Suppressor macrophage treated with lipopolysaccharide for 4 hours (primary cell): ENCODE measurements at regions not wholly inside any gene's neighbourhood (a gene's known extent, or its start where the extent isn't known, plus 50 kb on each side); places are given as distances from the start of the nearest gene placed in this dataset.

Experiments
- DNase-seq: peaks from one replicate; pipeline ENCODE4 v3.0.0-alpha.2; 2020

DNA sequence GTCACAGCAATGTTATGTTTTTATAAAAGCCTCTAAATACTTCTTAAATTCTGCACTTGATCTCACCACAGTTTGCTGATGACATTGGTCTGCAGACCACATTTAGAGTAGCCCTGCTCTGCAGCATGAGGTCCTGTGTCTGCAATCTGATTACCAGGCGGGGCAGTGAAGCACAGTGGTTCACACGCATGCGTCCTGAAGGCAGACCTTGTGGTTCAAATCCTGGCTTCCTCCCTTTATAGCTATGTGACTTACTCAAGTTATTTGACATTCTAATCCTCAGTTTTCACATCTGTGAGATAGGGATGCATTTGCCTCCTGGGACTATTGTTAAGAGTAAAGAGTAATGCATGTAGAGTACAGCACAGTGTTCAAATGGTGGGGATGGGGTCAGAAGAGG is 50.3 kb downstream of the BMAL2 start:
- no peak for DNase-seq

DNA sequence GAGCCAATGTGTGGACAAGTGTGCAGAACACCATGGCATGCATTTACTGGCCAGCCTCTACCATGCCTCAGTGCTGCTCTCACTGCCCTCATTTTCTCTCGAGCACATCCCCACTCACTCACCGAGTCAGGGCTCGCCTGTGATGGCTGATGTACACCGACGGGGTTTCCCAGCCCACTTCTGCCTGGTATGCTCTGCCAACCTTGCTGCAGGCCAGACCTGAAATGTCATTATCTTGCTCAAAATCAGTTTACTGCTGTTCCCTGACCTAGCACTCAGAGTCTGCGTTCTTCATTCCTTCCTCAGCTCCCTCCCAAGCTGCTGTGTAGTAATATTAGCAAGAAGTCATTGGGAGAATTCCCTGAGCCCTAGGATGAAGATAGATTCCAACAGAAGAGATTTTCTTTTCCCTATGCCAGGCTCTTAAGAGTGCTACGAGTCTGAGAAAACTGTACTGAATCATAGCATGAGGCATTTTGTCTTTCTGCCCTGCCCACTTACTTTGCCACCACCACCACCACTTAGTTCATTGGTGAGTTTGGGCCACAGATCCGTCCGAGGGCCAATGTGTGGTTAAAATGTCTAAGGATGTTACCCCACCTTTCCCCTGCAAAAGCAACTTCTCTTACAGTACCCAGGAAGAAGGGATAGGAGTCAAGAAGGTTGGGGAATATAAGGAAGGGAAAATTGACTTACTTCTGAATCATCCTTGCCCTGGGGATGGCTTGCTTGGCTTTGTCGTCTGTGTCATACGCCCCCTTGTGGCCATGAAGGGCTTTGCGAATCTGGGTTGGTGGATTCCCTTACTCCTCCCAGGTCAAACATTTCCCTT is 51.0 kb downstream of the BMAL2 start:
- DNase-seq = peak; percentile 88

DNA sequence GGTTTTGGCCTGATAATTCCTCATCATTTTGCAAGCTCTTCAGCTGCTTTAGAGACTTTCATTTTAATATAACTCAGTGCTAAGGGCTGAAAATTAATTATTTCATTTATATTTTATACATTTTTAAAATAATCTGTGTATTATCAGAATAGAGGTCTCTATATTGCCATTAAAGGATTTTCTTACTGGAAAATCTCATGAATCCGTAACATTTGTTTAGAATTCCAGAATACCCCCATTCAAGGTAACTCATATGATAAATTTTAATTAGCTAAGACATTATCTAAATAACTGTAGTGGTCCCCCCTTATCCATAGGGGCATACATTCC is 51.6 kb downstream of the BMAL2 start:
- DNase-seq = no peak

DNA sequence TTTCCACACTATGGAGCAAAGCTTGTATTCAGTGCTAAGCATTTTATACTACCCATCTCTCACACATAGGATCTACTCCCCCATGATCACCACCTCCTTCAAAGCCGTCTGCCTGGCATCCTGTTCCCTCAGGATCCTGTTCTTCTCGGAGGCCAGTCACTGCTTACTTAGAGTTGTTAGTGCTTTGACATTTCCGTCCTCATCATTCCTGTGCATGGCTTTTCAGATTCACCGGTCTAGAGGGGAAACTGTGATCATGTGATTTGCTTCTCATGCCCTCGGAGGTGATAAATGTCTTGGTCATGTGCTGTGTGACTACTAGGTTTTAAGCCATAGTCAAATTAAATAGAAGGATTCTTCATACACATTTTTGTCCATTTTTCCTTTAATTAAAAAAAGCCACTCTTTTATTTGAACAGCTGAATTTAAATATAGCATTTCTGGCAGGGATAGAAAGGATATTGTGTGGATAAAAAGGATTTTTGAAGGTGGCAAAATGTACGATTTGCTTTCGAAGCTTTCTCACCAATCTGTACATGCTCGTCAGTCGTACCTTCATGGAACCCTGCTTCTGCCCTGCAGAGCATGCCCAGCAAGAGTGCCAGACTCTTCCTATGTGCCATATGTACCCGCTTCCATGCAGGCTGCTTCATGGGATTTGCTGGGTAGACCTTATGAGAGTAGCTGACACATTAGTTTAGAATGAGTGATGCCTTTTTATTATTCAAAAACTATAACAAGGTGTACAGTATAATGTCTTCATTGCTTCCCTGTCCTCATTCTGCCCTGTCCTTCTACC is 53.3 kb downstream of the BMAL2 start:
- no peak for DNase-seq

DNA sequence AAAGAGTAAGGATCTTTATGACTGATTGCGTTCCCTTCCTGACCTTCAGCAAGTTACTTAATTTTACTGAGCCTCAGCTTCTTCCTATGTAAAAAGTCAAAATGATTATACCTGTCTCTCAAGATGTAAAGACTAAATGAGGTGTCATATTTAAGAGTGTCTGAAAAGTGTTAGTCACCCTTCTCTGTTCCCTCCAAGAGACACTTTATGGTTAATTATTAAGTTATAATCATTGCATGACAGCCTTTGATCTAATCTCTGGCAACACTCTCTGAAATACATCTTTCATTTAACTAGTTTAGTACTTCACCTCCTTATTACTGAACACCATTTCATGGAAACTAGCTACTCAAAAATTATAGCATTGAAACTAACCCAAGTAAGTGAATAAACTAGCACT is 54.8 kb downstream of the BMAL2 start:
- no peak for DNase-seq

DNA sequence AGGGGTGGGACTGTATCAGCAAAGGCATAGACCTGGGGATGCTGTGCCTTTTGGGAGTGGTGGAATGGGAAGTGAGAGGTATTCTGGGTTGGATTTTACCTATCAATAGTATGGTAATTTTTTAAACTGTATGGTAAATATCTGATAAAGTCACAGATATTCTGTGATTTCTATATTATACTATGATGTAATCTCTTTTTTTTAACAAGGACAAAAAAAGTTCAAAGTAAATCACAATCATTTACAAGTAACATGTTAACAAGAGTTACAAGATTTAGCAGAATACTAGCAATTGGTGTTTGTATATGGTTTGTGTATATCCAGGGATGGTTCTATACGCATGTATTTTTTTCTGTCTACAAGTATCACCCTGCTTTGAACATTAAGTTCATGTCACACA is 56.0 kb downstream of the BMAL2 start:
- DNase-seq = no peak

DNA sequence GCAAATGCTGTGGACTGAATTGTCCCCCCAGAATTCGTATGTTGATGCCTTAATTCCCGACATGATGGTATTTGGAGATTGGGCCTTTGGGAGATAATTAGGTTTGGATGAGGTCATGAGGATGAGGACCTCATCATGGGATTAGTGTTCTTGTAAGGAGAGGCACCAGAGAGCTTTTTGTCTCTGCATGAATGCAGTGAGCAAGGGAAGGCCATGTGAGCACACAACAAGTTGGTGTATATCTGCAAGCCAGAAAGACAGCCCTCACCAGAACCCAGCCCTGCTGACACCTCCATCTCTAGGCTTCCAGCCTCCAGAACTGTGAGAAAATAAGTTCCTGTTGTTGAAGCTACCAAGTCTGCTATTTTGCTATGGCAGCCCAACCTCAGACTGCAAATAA is 51.9 kb upstream of the SMCO2 start:
- no peak for DNase-seq

DNA sequence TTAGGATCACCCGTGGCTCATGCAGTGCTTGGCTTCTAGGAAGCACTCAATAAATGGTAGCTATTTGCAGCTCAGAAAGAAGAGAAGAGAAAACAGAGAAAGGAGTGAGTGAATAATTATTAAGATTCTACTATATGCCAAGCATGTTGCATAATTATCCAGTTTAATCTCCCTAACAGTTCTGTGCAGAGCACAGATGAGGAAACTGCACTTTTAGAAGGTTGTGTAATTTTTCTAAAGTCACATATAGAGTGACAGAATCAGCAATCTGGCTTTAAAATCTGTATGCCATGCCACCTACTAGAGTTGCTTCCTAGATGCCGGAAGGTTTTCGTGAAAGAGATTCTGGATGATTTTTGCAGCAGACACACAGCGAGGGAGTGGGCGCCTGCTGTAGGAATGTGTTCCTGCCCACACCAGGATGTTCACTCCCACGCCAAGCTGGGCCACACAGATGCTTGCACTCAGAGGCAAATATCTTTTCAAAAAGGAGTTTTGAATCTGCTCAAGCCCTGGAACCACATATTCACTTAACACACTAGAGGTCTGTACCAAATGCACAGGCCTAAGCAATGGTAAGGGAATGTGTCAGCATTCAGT is 50.2 kb upstream of the SMCO2 start:
- DNase-seq = peak; percentile 7
